H1 (cell line): ENCODE measurements at regions not wholly inside any gene's neighbourhood (a gene's known extent, or its start where the extent isn't known, plus 50 kb on each side); places are given as distances from the start of the nearest gene placed in this dataset.

Source experiments
- CTCF ChIA-PET: fragments of 300-600 bp; sonication (Branson Sonifier 250); formaldehyde crosslinking; loops from one replicate; lab custom pipeline; 2021; ENCODE audit not compliant: partially characterized antibody; lab: Charles Lee
- POLR2A ChIA-PET: fragments of 300-600 bp; sonication (Branson Sonifier 250); formaldehyde crosslinking; loops from one replicate; lab custom pipeline; 2021; ENCODE audit warnings: inconsistent platforms; ENCODE audit not compliant: partially characterized antibody; lab: Charles Lee
- DNase-seq, 2 experiments: peaks; one replicate each; pipeline versions ENCODE4 v3.0.0 to v3.0.0-alpha.2; 2010 to 2022; ENCODE audit warnings: low spot score in 2 of 2, low read depth in 1 of 2, mixed read lengths in 1 of 2
- FAIRE-seq: peaks from 2 replicates; lab custom pipeline; 2011; peaks lifted over from hg19 to GRCh38; lab: Jason Lieb, UNC
- H2AFZ ChIP-seq: 2 replicates; pipeline ENCODE4 v1.8.1; 2012; ENCODE audit warnings: low read length, inconsistent platforms
- H2AK5ac ChIP-seq: 2 replicates; pipeline ENCODE4 v1.6.1; 2013; ENCODE audit warnings: low read depth, low read length
- H2BK120ac ChIP-seq: replicated peaks from 2 replicates; pipeline ENCODE3; 2013; ENCODE audit warnings: low read depth, low read length, inconsistent platforms
- H2BK12ac ChIP-seq: 2 replicates; pipeline ENCODE4 v1.6.1; 2013; ENCODE audit warnings: low read depth, low read length
- H2BK15ac ChIP-seq: 2 replicates; pipeline ENCODE4 v1.6.1; 2013; ENCODE audit warnings: low read length
- H2BK20ac ChIP-seq: 2 replicates; pipeline ENCODE4 v1.6.1; 2013; ENCODE audit warnings: low read length
- H2BK5ac ChIP-seq: 2 replicates; pipeline ENCODE4 v1.6.1; 2013; ENCODE audit warnings: low read depth, low read length
- H3K14ac ChIP-seq: 2 replicates; pipeline ENCODE4 v1.6.1; 2013; ENCODE audit warnings: inconsistent platforms; ENCODE audit not compliant: insufficient read length
- H3K18ac ChIP-seq: 2 replicates; pipeline ENCODE4 v1.6.1; 2013; ENCODE audit warnings: low read length; ENCODE audit errors: extremely low read depth
- H3K23ac ChIP-seq: 2 replicates; pipeline ENCODE4 v1.6.1; 2013; ENCODE audit warnings: inconsistent platforms; ENCODE audit not compliant: insufficient read length
- H3K23me2 ChIP-seq: 2 replicates; pipeline ENCODE4 v1.6.1; 2013; ENCODE audit warnings: low read depth, low read length
- H3K27ac ChIP-seq: 2 replicates; pipeline ENCODE4 v1.6.1; 2011; ENCODE audit warnings: low read depth, low read length, inconsistent platforms
- H3K27me3 ChIP-seq, 4 experiments: replicated peaks in 1 of 4; 1 replicate in 1 of 4; 2 replicates in 3 of 4; pipeline versions ENCODE4 v1.6.1 to v1.8.1; 2011 to 2013; ENCODE audit warnings: low read length in 3 of 4, mild to moderate bottlenecking in 3 of 4, inconsistent platforms in 2 of 4, mixed read lengths in 2 of 4, moderate library complexity in 1 of 4; ENCODE audit not compliant: control insufficient read depth in 3 of 4, insufficient read depth in 3 of 4; ENCODE audit errors: extremely low read depth in 1 of 4
- H3K36me3 ChIP-seq, 4 experiments: 2 replicates each; pipeline versions ENCODE4 v1.6.1 to v1.8.1; 2011 to 2013; ENCODE audit warnings: mild to moderate bottlenecking in 4 of 4, low read length in 3 of 4, moderate library complexity in 2 of 4, control low read depth in 1 of 4, inconsistent platforms in 1 of 4; ENCODE audit not compliant: insufficient read depth in 4 of 4, control insufficient read depth in 2 of 4
- H3K4ac ChIP-seq: replicated peaks from 2 replicates; pipeline ENCODE3; 2013; ENCODE audit warnings: low read length, low read depth, mixed read lengths, inconsistent platforms; ENCODE audit not compliant: insufficient read length
- H3K4me1 ChIP-seq, 4 experiments: replicated peaks in 1 of 4; 1 replicate in 1 of 4; 2 replicates in 3 of 4; pipeline versions ENCODE4 v1.6.1 to v1.8.1; 2011 to 2013; ENCODE audit warnings: low read length in 3 of 4, inconsistent platforms in 2 of 4, mixed read lengths in 1 of 4; ENCODE audit not compliant: insufficient read depth in 4 of 4, control insufficient read depth in 3 of 4
- H3K4me2 ChIP-seq, 2 experiments: 2 replicates each; pipeline versions ENCODE4 v1.6.1 to v1.8.1; 2011 to 2013; ENCODE audit warnings: low read depth in 2 of 2, low read length in 2 of 2, control low read depth in 1 of 2, inconsistent platforms in 1 of 2, mild to moderate bottlenecking in 1 of 2; ENCODE audit not compliant: insufficient read depth in 1 of 2
- H3K4me3 ChIP-seq, 4 experiments: fragments of 200-600, 300-600 bp in 1 of 4; sonication (generic), shearing (Covaris generic), sonication (Bioruptor Twin) in 1 of 4; 2 replicates each; pipeline versions ENCODE4 v1.5.1 to v1.8.1; 2011 to 2016; ENCODE audit warnings: low read length in 4 of 4, low read depth in 3 of 4, control low read depth in 2 of 4, inconsistent platforms in 2 of 4, mild to moderate bottlenecking in 2 of 4, mixed read lengths in 1 of 4, moderate library complexity in 1 of 4; ENCODE audit not compliant: insufficient read depth in 2 of 4; ENCODE audit errors: extremely low read depth in 1 of 4
- H3K56ac ChIP-seq: replicated peaks from 2 replicates; pipeline ENCODE3; 2013; ENCODE audit warnings: low read depth, mild to moderate bottlenecking, mixed read lengths, low read length, inconsistent platforms; ENCODE audit not compliant: insufficient read length
- H3K79me1 ChIP-seq: 2 replicates; pipeline ENCODE4 v1.6.1; 2013; ENCODE audit warnings: low read depth, low read length, control low read depth
- H3K79me2 ChIP-seq, 2 experiments: 2 replicates each; pipeline versions ENCODE4 v1.6.1 to v1.8.1; 2012 to 2013; ENCODE audit warnings: low read length in 2 of 2, mild to moderate bottlenecking in 2 of 2, inconsistent platforms in 1 of 2; ENCODE audit not compliant: insufficient read depth in 2 of 2, control insufficient read depth in 1 of 2
- H3K9ac ChIP-seq, 4 experiments: replicated peaks in 1 of 4; 1 replicate in 1 of 4; 2 replicates in 3 of 4; pipeline versions ENCODE4 v1.6.1 to v1.8.1; 2011 to 2013; ENCODE audit warnings: low read depth in 3 of 4, low read length in 3 of 4, control low read depth in 2 of 4, mild to moderate bottlenecking in 2 of 4, moderate library complexity in 2 of 4, inconsistent platforms in 1 of 4; ENCODE audit errors: extremely low read depth in 1 of 4
- H3K9me3 ChIP-seq, 2 experiments: 2 replicates each; pipeline versions ENCODE4 v1.6.1 to v1.8.1; 2012 to 2013; ENCODE audit warnings: mild to moderate bottlenecking in 2 of 2, moderate library complexity in 2 of 2, control low read depth in 1 of 2, inconsistent platforms in 1 of 2, low read depth in 1 of 2, low read length in 1 of 2, mixed read lengths in 1 of 2; ENCODE audit not compliant: insufficient read depth in 2 of 2
- H4K20me1 ChIP-seq, 2 experiments: replicated peaks in 1 of 2; 2 replicates each; pipeline versions ENCODE3 to v1.8.1; 2011 to 2013; ENCODE audit warnings: inconsistent platforms in 2 of 2, low read length in 2 of 2, mild to moderate bottlenecking in 1 of 2; ENCODE audit not compliant: insufficient read depth in 2 of 2, control insufficient read depth in 1 of 2
- H4K5ac ChIP-seq: 2 replicates; pipeline ENCODE4 v1.6.1; 2013; ENCODE audit warnings: low read length, low read depth, mixed read lengths, inconsistent platforms; ENCODE audit not compliant: insufficient read length
- H4K8ac ChIP-seq: 2 replicates; pipeline ENCODE4 v1.8.0; 2013; ENCODE audit warnings: mild to moderate bottlenecking, moderate library complexity, low read length, inconsistent platforms; ENCODE audit not compliant: insufficient read depth; ENCODE audit errors: extremely low read depth
- H4K91ac ChIP-seq: replicated peaks from 2 replicates; pipeline ENCODE3; 2013; ENCODE audit warnings: low read length, mixed read lengths, inconsistent platforms; ENCODE audit not compliant: insufficient read length
- EP300 ChIP-seq, 2 experiments: IDR thresholded peaks; 1 replicate in 1 of 2; 2 replicates in 1 of 2; pipeline ENCODE4 v1.6.1; 2011 to 2012; ENCODE audit warnings: low read depth in 2 of 2, low read length in 2 of 2, mild to moderate bottlenecking in 2 of 2, borderline replicate concordance in 1 of 2, inconsistent platforms in 1 of 2, moderate library complexity in 1 of 2
- HDAC2 ChIP-seq, 2 experiments: fragments of 300-600 bp in 1 of 2; sonication (generic) in 1 of 2; IDR thresholded peaks; 2 replicates each; pipeline ENCODE4 v1.6.1; 2011 to 2012; ENCODE audit warnings: low read depth in 2 of 2, low read length in 2 of 2, mild to moderate bottlenecking in 2 of 2, moderate library complexity in 2 of 2, borderline replicate concordance in 1 of 2, inconsistent platforms in 1 of 2
- SP2 ChIP-seq: IDR thresholded peaks from 2 replicates; pipeline ENCODE4 v1.6.1; 2012; ENCODE audit warnings: mild to moderate bottlenecking, low read length, inconsistent platforms
- TCF12 ChIP-seq: IDR thresholded peaks from 2 replicates; pipeline ENCODE4 v1.6.1; 2011; ENCODE audit warnings: low read depth, mild to moderate bottlenecking, low read length
- WGBS, 2 experiments: shearing (Covaris generic) in 1 of 2; methylation state at CpG; one replicate each; pipeline versions ENCODE4 v1.1.6 to v1.1.7; 2013 to 2015; ENCODE audit warnings: low lambda C conversion rate in 2 of 2, mixed read lengths in 2 of 2, inconsistent platforms in 1 of 2, low coverage in 1 of 2, missing lambda C conversion rate in 1 of 2; ENCODE audit not compliant: insufficient replicate concordance in 2 of 2, insufficient coverage in 1 of 2, insufficient read length in 1 of 2; ENCODE audit errors: extremely low coverage in 1 of 2, missing lambda C conversion rate in 1 of 2; 5-methylcytosine and 5-hydroxymethylcytosine counted together

DNA sequence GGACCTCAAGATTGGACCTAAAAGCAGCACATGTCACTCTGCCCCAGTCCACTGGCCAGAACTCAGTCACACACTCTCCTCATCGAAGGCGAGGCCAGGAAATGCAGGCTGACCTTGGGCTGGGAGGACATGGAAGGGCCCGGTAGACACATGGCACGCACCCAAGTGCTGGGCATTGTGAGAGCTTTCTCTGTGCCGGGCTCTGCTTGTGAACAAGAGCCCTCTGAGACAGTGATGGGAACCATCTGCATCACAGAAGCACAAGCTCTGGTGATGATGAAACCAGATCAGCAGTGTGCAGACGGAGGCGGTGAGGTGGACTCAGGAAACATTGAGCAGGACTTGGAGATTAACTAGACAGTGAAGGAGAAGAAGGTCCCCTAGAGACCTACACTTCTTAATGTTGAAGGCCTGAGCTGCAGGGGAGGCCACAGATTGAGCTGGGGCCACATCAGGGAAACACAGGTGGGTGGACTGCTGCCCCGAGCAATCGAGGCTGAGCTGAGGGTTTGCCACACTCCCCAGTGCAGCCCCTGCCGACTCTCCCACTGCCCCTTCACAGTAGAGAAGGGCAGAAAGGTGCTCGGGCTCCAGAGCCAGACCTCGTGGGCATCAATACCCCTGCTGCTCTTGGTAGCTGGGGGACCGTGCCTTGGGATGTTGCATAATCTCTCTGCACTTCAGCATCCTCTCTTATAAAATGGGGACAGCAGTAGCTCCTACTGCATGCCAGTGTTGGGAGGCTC, 1460.5 kb downstream of the TBC1D22A start:
- POLR2A ChIA-PET = no interaction called here
- Histone ChIP-seq H4K5ac (no peak overlapping the region), H4K20me1 (no peaks in the 10 kb centered on the region), H2AFZ (no peak overlapping the region), H2BK120ac (no peak overlapping the region), H2BK12ac (no peak overlapping the region), H2BK15ac (no peak overlapping the region), H3K27me3 (0 out of 7 replicates have a peak, but pooled peaks cover 0 to 2% (median 0%) of the 10 kb centered on the region in 4 experiments), H2BK5ac (no peak overlapping the region), H3K56ac (no peak overlapping the region), H3K9me3 (no peaks in the 10 kb centered on the region)
- no peak for TF ChIP-seq HDAC2 (IDR thresholded peaks at IDR 0.05; ENCODE audit: borderline replicate concordance in 1 of 2, low read depth in 2 of 2, low read length in 2 of 2)
- no peak for TF ChIP-seq TCF12
- TF ChIP-seq EP300 (IDR thresholded peaks at IDR 0.05; ENCODE audit: borderline replicate concordance in 1 of 2, low read depth in 2 of 2, low read length in 2 of 2) = no peak
- TF ChIP-seq SP2 = no peak
- TF ChIP-seq, all 59 proteins: peak for 0
- H2AK5ac ChIP-seq = no peak overlapping the region
- no peak overlapping the region for H3K9ac ChIP-seq
- peak in 1 of 2 experiments; percentile 19 for DNase-seq
- H4K91ac ChIP-seq = no peak overlapping the region
- H3K4ac ChIP-seq = no peak overlapping the region
- no peaks in the 10 kb centered on the region for H3K79me1 ChIP-seq
- H3K4me2 ChIP-seq = no peak overlapping the region
- H3K27ac ChIP-seq = no peak overlapping the region
- H3K4me3 ChIP-seq = no peak overlapping the region
- H3K18ac ChIP-seq = no peak overlapping the region
- no peaks in the 10 kb centered on the region for H3K23me2 ChIP-seq
- H3K4me1 ChIP-seq = peaks cover 0 to 3% (median 0%) of the 10 kb centered on the region in 4 experiments; a peak in 2 of 7 replicates
- no peak overlapping the region for H3K23ac ChIP-seq
- H4K8ac ChIP-seq = no peak overlapping the region; the same call in 1 of the 2 replicates
- no peak for FAIRE-seq
- WGBS, 2 experiments = 95% methylated on average over 13 of the region's 13 CpGs; no CpG with 5 or more reads in 1 of the 2 experiments
- H3K79me2 ChIP-seq = no peaks in the 10 kb centered on the region
- CTCF ChIA-PET = interaction anchor here (0.5 to 1.7 kb wide), 3 partner anchors 13 to 791 kb away, joined by 3 to 4 read pairs (median 4); no protein-coding TSS in a partner anchor
- no peak overlapping the region for H3K14ac ChIP-seq
- no peaks in the 10 kb centered on the region for H3K36me3 ChIP-seq
- no peak overlapping the region for H2BK20ac ChIP-seq
